Neutrophil (primary cell): ENCODE measurements at regions not wholly inside any gene's neighbourhood (a gene's known extent, or its start where the extent isn't known, plus 50 kb on each side); places are given as distances from the start of the nearest gene placed in this dataset.

Experiments used
- H3K27ac ChIP-seq: fragments of 200-600 bp; sonication (generic); 2 replicates; pipeline ENCODE4 v1.5.1; 2016; ENCODE audit warnings: mild to moderate bottlenecking, moderate library complexity
- H3K27me3 ChIP-seq: fragments of 200-600 bp; sonication (generic); 2 replicates; pipeline ENCODE4 v1.6.0; 2016; ENCODE audit warnings: mild to moderate bottlenecking
- H3K36me3 ChIP-seq: fragments of 200-600 bp; sonication (generic); 2 replicates; pipeline ENCODE4 v1.5.1; 2017
- H3K4me1 ChIP-seq, 2 experiments: fragments of 200-600 bp in 1 of 2; sonication (generic) in 1 of 2; 1 replicate in 1 of 2; 2 replicates in 1 of 2; pipeline versions ENCODE4 v1.5.1 to v1.6.1; 2013 to 2016; ENCODE audit warnings: low read depth in 1 of 2, low read length in 1 of 2, mild to moderate bottlenecking in 1 of 2, moderate library complexity in 1 of 2; ENCODE audit not compliant: control insufficient read depth in 1 of 2, insufficient read depth in 1 of 2
- H3K4me3 ChIP-seq, 2 experiments: fragments of 200-600 bp in 1 of 2; sonication (generic) in 1 of 2; 1 replicate in 1 of 2; 2 replicates in 1 of 2; pipeline ENCODE4 v1.5.1; 2013 to 2016; ENCODE audit warnings: low read depth in 1 of 2, low read length in 1 of 2, mild to moderate bottlenecking in 1 of 2, moderate library complexity in 1 of 2
- H3K9me3 ChIP-seq: fragments of 200-600 bp; sonication (generic); 2 replicates; pipeline ENCODE4 v1.5.1; 2016
- TF ChIP-seq, protein P1 (sequence below): fragments of 200-600 bp; sonication (generic); IDR thresholded peaks from 2 replicates; pipeline ENCODE4 v1.5.1; 2016; ENCODE audit warnings: antibody characterized with exemption

DNA sequence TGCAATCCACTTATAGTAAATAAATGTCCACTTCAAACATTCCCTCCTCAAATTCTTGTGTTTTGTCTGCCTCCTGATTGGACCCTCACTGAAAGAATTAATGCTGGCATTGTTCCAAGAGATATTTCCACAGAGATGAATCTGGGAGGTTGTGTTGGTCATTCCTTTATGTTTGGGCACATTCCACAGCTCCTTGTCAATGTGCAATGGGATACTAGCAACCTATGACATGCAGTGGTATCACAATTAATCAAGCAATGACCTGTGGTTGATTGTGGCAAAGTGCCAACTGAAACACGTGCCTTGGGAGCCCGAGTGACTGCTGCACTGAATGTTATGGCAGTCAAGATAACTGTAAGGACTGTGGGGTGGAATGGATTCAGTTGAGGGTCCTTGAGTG is 55.0 kb upstream of the SNRPN start:
- no peaks in the 10 kb centered on the region for H3K9me3 ChIP-seq
- H3K4me1 ChIP-seq = no peaks in the 10 kb centered on the region
- H3K36me3 ChIP-seq = no peaks in the 10 kb centered on the region
- H3K4me3 ChIP-seq = no peak overlapping the region
- H3K27ac ChIP-seq = no peak overlapping the region
- TF ChIP-seq, protein P1, sequence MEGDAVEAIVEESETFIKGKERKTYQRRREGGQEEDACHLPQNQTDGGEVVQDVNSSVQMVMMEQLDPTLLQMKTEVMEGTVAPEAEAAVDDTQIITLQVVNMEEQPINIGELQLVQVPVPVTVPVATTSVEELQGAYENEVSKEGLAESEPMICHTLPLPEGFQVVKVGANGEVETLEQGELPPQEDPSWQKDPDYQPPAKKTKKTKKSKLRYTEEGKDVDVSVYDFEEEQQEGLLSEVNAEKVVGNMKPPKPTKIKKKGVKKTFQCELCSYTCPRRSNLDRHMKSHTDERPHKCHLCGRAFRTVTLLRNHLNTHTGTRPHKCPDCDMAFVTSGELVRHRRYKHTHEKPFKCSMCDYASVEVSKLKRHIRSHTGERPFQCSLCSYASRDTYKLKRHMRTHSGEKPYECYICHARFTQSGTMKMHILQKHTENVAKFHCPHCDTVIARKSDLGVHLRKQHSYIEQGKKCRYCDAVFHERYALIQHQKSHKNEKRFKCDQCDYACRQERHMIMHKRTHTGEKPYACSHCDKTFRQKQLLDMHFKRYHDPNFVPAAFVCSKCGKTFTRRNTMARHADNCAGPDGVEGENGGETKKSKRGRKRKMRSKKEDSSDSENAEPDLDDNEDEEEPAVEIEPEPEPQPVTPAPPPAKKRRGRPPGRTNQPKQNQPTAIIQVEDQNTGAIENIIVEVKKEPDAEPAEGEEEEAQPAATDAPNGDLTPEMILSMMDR = no peak
- no peaks in the 10 kb centered on the region for H3K27me3 ChIP-seq

DNA sequence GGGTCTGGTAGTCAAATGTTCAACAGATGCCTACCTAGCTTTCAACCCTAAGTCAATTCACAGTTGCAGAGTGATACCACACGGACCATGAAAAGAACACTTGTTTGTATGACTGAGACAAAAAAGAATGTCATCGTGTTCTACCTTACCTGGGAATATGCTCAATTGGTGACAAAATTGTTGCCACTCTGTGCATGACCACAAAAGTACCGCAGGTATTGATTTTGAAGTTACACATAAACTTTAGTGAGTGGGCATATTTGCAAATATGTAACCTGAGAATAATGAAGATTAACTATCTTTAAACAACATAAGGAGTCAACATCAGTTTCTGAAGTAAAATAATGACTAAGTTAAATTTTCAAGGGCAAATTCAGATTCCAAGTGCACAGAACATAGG is 53.4 kb upstream of the SNRPN start:
- TF ChIP-seq, protein P1 = no peak
- Histone ChIP-seq H3K36me3 (no peaks in the 10 kb centered on the region), H3K4me1 (no peaks in the 10 kb centered on the region), H3K27me3 (no peaks in the 10 kb centered on the region), H3K9me3 (no peaks in the 10 kb centered on the region), H3K4me3 (no peak overlapping the region), H3K27ac (no peak overlapping the region)
